ENCODE measurements at regions not wholly inside any gene's neighbourhood (a gene's known extent, or its start where the extent isn't known, plus 50 kb on each side); places are given as distances from the start of the nearest gene placed in this dataset.

- TF ChIP-seq STAT1 (IDR thresholded peaks at IDR 0.05; ENCODE audit: unreplicated experiment) (no peak), NANOG (IDR thresholded peaks at IDR 0.05; ENCODE audit: borderline replicate concordance) (no peak), JUNB (IDR thresholded peaks at IDR 0.05; ENCODE audit: unreplicated experiment) (no peak), EZH2phosphoT487 (IDR thresholded peaks at IDR 0.05; ENCODE audit: unreplicated experiment) (no peak), ZNF114 (CRISPR knock-in tag; IDR thresholded peaks at IDR 0.05) (no peak), CREB1 (CRISPR knock-in tag; IDR thresholded peaks at IDR 0.05; ENCODE audit: low read depth) (no peak), ZNF331 (CRISPR knock-in tag; IDR thresholded peaks at IDR 0.05; ENCODE audit: low read depth) (no peak), POLR2AphosphoS5 (IDR thresholded peaks at IDR 0.05; ENCODE audit: low read depth) (no peak), REST (IDR thresholded peaks at IDR 0.05; ENCODE audit: unreplicated experiment) (no peak)
These were observed 700.0 kb downstream of the SLITRK6 start (continued) for GRCh38 chr13:85099245-85099644.

GRCh38 chr13:85095418-85096272, 703.6 kb downstream of the SLITRK6 start:
- H3K9me3 Mint-ChIP-seq = peaks cover 3% of the 10 kb centered on the region; the same call in 1 of the 3 replicates
- Histone ChIP-seq H3K4me1 (ENCODE audit: insufficient read depth) (no peaks in the 10 kb centered on the region), H2AFZ (no peak overlapping the region), H4K20me1 (replicated peaks; ENCODE audit: insufficient read depth) (no peaks in the 10 kb centered on the region), H3K79me2 (replicated peaks; ENCODE audit: insufficient read depth) (no peaks in the 10 kb centered on the region), H3K27ac (ENCODE audit: low read depth) (no peak overlapping the region), H3K9me2 (ENCODE audit: insufficient read depth) (no peaks in the 10 kb centered on the region; the same call in 1 of the 2 replicates), H3K27me3 (ENCODE audit: insufficient read depth) (no peaks in the 10 kb centered on the region), H3F3A (replicated peaks; ENCODE audit: low read depth) (no peaks in the 10 kb centered on the region), H3K4me3 (no peak overlapping the region), H3K36me3 (ENCODE audit: insufficient read depth) (no peaks in the 10 kb centered on the region), H3K4me2 (no peak overlapping the region)
- H3K4me1 Mint-ChIP-seq = no peaks in the 10 kb centered on the region
- no peaks in the 10 kb centered on the region for H3K27me3 Mint-ChIP-seq (ENCODE audit: insufficient read depth, low read depth, poor library complexity)
- ATAC-seq (no peak), DNase-seq (ENCODE audit: low spot score) (no peak)
- H3K27ac Mint-ChIP-seq = no peak overlapping the region
- no peak overlapping the region for H3K4me3 Mint-ChIP-seq
- H3K36me3 Mint-ChIP-seq (ENCODE audit: low read depth) = no peaks in the 10 kb centered on the region; the same call in 2 of the 3 replicates
- no peak for TF ChIP-seq JUNB (IDR thresholded peaks at IDR 0.05; ENCODE audit: unreplicated experiment)
- TF ChIP-seq CTCF (conservative IDR thresholded peaks at IDR 0.05; ENCODE audit: low read depth in 2 of 2) = no peak
- TF ChIP-seq STAT1 (IDR thresholded peaks at IDR 0.05; ENCODE audit: unreplicated experiment) = no peak
- TF ChIP-seq CREB1 (CRISPR knock-in tag; IDR thresholded peaks at IDR 0.05; ENCODE audit: low read depth) = no peak
- no peak for TF ChIP-seq REST (IDR thresholded peaks at IDR 0.05; ENCODE audit: unreplicated experiment)
- no peak for TF ChIP-seq ETS1 (IDR thresholded peaks at IDR 0.05)
- no peak for TF ChIP-seq EZH2 (IDR thresholded peaks at IDR 0.05; ENCODE audit: low read depth, unreplicated experiment)
